Activated gamma-delta T cell treated with anti-CD3 and anti-CD28 coated beads, Interleukin-2, amount 50 U/mL, for 16 hours (primary cell): ENCODE measurements at regions not wholly inside any gene's neighbourhood (a gene's known extent, or its start where the extent isn't known, plus 50 kb on each side); places are given as distances from the start of the nearest gene placed in this dataset.
A peak's percentile ranks its signal among the peaks of the same experiment; 100 is the strongest.

ENCODE experiments used
- DNase-seq: peaks from one replicate; pipeline ENCODE4 v3.0.0-alpha.2; 2020; ENCODE audit warnings: low read depth

GRCh38 chr12:92226071-92226661 is 80.5 kb upstream of the BTG1 start:
- no peak for DNase-seq

- no peak for DNase-seq
These were observed 79.2 kb upstream of the BTG1 start for GRCh38 chr12:92224685-92225331.

- no peak for DNase-seq
These were observed 77.8 kb upstream of the BTG1 start for GRCh38 chr12:92223481-92223880.

GRCh38 chr12:92221656-92222315 is 76.1 kb upstream of the BTG1 start:
- no peak for DNase-seq

GRCh38 chr12:92218394-92219077 is 72.9 kb upstream of the BTG1 start:
- no peak for DNase-seq

- no peak for DNase-seq
These were observed 70.4 kb upstream of the BTG1 start for GRCh38 chr12:92216092-92216491.

- no peak for DNase-seq
These were observed 69.7 kb upstream of the BTG1 start for GRCh38 chr12:92215358-92215757.

- no peak for DNase-seq
These were observed 67.5 kb upstream of the BTG1 start for GRCh38 chr12:92213166-92213565.

GRCh38 chr12:92210071-92210470 is 64.4 kb upstream of the BTG1 start:
- DNase-seq, result no peak

- peak; percentile 28 for DNase-seq
These were observed 63.0 kb upstream of the BTG1 start for GRCh38 chr12:92208613-92209121.

- no peak for DNase-seq
These were observed 61.0 kb upstream of the BTG1 start for GRCh38 chr12:92206596-92206995.

GRCh38 chr12:92206011-92206410 is 60.4 kb upstream of the BTG1 start:
- no peak for DNase-seq

GRCh38 chr12:92199819-92200576 is 54.4 kb upstream of the BTG1 start:
- DNase-seq, result no peak

GRCh38 chr12:92197815-92198214 is 52.2 kb upstream of the BTG1 start:
- DNase-seq, result no peak

- no peak for DNase-seq
These were observed 50.7 kb upstream of the BTG1 start for GRCh38 chr12:92196368-92196767.
